ENCODE measurements at regions not wholly inside any gene's neighbourhood (a gene's known extent, or its start where the extent isn't known, plus 50 kb on each side); places are given as distances from the start of the nearest gene placed in this dataset.

DNA sequence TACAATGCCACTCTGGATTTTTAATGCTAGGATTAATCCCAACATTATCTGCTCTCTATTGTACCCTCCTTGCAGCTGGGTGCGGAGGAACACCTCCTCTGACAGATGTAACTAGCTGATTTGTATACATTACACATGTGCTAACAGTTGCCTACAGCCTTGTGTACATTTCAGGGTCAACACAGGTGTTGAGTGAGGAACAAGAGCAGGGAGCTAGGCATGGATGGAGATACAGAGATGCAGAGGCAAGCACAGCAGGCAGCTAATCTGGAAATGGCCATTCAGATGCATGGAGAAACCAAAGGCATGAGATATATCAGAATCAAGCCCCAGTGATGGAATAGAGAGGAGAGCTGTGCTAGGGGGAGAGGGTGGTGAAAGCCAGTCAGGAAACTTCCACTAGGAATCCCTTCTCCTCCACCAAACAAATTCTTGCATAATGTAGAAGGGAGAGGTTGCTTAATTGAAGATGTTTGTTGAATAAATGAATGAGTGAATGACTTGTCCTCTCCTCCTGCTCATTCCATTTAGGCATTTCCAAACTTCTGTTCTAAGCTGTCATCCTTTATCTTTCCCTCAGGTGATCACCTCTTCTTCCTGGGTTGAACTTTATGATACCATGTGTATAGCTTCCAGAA, 313.2 kb downstream of the ATP23 start:
- CTCF ChIA-PET, result no interaction called here
- in situ Hi-C loops (cut with HindIII; ENCODE audit: low pct_unique_long_range_greater_than_20kb, low sequenced_read_pairs), result no loop called here

DNA sequence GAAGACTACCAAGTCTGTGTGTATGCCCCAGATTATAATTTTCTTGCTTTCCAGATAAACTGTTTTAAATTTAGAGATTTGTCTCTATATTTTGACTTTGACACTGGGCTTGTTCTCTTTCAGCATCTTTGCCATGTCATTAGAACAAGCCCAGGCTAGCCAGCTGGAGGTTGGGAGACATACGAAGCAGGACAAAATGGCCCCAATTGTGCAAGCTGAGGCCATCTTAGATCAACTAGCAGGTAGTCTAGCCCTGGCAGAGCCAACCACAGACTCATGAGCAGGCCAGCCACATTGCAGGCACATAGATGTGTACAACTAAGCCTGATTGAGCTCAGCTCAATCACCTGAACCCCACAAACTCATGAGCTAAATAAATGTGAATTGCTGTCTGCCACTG, 321.4 kb downstream of the ATP23 start:
- H3K4me3 ChIP-seq (ENCODE audit: low read depth in 2 of 2, low read length in 2 of 2), result no peak overlapping the region
- intact Hi-C loops (cut with micrococcal nuclease; ENCODE audit: unreplicated experiment) (no loop called here), in situ Hi-C loops (cut with HindIII; ENCODE audit: low pct_unique_long_range_greater_than_20kb, low sequenced_read_pairs) (no loop called here)
- H3K36me3 ChIP-seq (ENCODE audit: control insufficient read depth, insufficient read depth, low read length), result no peaks in the 10 kb centered on the region
- TF ChIP-seq, protein P1, sequence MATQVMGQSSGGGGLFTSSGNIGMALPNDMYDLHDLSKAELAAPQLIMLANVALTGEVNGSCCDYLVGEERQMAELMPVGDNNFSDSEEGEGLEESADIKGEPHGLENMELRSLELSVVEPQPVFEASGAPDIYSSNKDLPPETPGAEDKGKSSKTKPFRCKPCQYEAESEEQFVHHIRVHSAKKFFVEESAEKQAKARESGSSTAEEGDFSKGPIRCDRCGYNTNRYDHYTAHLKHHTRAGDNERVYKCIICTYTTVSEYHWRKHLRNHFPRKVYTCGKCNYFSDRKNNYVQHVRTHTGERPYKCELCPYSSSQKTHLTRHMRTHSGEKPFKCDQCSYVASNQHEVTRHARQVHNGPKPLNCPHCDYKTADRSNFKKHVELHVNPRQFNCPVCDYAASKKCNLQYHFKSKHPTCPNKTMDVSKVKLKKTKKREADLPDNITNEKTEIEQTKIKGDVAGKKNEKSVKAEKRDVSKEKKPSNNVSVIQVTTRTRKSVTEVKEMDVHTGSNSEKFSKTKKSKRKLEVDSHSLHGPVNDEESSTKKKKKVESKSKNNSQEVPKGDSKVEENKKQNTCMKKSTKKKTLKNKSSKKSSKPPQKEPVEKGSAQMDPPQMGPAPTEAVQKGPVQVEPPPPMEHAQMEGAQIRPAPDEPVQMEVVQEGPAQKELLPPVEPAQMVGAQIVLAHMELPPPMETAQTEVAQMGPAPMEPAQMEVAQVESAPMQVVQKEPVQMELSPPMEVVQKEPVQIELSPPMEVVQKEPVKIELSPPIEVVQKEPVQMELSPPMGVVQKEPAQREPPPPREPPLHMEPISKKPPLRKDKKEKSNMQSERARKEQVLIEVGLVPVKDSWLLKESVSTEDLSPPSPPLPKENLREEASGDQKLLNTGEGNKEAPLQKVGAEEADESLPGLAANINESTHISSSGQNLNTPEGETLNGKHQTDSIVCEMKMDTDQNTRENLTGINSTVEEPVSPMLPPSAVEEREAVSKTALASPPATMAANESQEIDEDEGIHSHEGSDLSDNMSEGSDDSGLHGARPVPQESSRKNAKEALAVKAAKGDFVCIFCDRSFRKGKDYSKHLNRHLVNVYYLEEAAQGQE (IDR thresholded peaks at IDR 0.05; ENCODE audit: insufficient read depth in 1 of 2, low read depth in 2 of 2, low read length in 1 of 2), result no peak
- TF ChIP-seq, protein P2, sequence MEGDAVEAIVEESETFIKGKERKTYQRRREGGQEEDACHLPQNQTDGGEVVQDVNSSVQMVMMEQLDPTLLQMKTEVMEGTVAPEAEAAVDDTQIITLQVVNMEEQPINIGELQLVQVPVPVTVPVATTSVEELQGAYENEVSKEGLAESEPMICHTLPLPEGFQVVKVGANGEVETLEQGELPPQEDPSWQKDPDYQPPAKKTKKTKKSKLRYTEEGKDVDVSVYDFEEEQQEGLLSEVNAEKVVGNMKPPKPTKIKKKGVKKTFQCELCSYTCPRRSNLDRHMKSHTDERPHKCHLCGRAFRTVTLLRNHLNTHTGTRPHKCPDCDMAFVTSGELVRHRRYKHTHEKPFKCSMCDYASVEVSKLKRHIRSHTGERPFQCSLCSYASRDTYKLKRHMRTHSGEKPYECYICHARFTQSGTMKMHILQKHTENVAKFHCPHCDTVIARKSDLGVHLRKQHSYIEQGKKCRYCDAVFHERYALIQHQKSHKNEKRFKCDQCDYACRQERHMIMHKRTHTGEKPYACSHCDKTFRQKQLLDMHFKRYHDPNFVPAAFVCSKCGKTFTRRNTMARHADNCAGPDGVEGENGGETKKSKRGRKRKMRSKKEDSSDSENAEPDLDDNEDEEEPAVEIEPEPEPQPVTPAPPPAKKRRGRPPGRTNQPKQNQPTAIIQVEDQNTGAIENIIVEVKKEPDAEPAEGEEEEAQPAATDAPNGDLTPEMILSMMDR (IDR thresholded peaks at IDR 0.05), result no peak
- TF ChIP-seq TCF7L2 (IDR thresholded peaks at IDR 0.05; ENCODE audit: low read depth, low read length) (no peak), SIN3A (IDR thresholded peaks at IDR 0.05; ENCODE audit: borderline replicate concordance, insufficient read depth, low read depth, low read length) (no peak), POLR2AphosphoS5 (IDR thresholded peaks at IDR 0.05; ENCODE audit: low read depth, low read length) (no peak)
- ATAC-seq (no peak), DNase-seq (ENCODE audit: low read depth, low spot score) (no peak)
- H3K27ac ChIP-seq (ENCODE audit: low read length), result no peak overlapping the region
- no TSS peak for BruUV-seq (replicated peaks)
- ChIA-PET CTCF (no interaction called here), POLR2A (no interaction called here)
- no peaks in the 10 kb centered on the region for H3K27me3 ChIP-seq (ENCODE audit: control insufficient read depth, insufficient read depth, low read length)
- no peaks in the 10 kb centered on the region for H3K4me1 ChIP-seq (ENCODE audit: control insufficient read depth, insufficient read depth, low read length)
- no peaks in the 10 kb centered on the region for H3K9me3 ChIP-seq (ENCODE audit: control insufficient read depth, insufficient read depth, low read depth, low read length)

More for the DNA sequence above, 313.2 kb downstream of the ATP23 start:
- TF ChIP-seq, protein P2 (IDR thresholded peaks at IDR 0.05), result no peak
- TF ChIP-seq TCF7L2 (IDR thresholded peaks at IDR 0.05; ENCODE audit: low read depth, low read length), result no peak
- TF ChIP-seq, protein P1 (IDR thresholded peaks at IDR 0.05; ENCODE audit: insufficient read depth in 1 of 2, low read depth in 2 of 2, low read length in 1 of 2), result no peak
- no peak for TF ChIP-seq SIN3A (IDR thresholded peaks at IDR 0.05; ENCODE audit: borderline replicate concordance, insufficient read depth, low read depth, low read length)
- no peak for TF ChIP-seq POLR2AphosphoS5 (IDR thresholded peaks at IDR 0.05; ENCODE audit: low read depth, low read length)
- H3K27ac ChIP-seq (ENCODE audit: low read length), result no peak overlapping the region
- H3K4me1 ChIP-seq (ENCODE audit: control insufficient read depth, insufficient read depth, low read length), result no peaks in the 10 kb centered on the region
- no peaks in the 10 kb centered on the region for H3K36me3 ChIP-seq (ENCODE audit: control insufficient read depth, insufficient read depth, low read length)
- POLR2A ChIA-PET, result no interaction called here
- H3K9me3 ChIP-seq (ENCODE audit: control insufficient read depth, insufficient read depth, low read depth, low read length), result no peaks in the 10 kb centered on the region
- intact Hi-C loops (cut with micrococcal nuclease; ENCODE audit: unreplicated experiment), result no loop called here
- no peaks in the 10 kb centered on the region for H3K27me3 ChIP-seq (ENCODE audit: control insufficient read depth, insufficient read depth, low read length)
- ATAC-seq (no peak), DNase-seq (ENCODE audit: low read depth, low spot score) (no peak)
- H3K4me3 ChIP-seq (ENCODE audit: low read depth in 2 of 2, low read length in 2 of 2), result no peak overlapping the region
- no TSS peak for BruUV-seq (replicated peaks)

Measured in Panc1 (cell line).